Activated CD4-positive, alpha-beta T cell treated with anti-CD3 and anti-CD28 coated beads, Interleukin-2, amount 50 U/mL, for 16 hours (primary cell): ENCODE measurements at regions not wholly inside any gene's neighbourhood (a gene's known extent, or its start where the extent isn't known, plus 50 kb on each side); places are given as distances from the start of the nearest gene placed in this dataset.
"Not testable (repeated sequence)": the region's sequence is repeated elsewhere in the genome, so short reads cannot be mapped to it uniquely, and the experiment has no call there.

Source experiments
- DNase-seq: peaks from one replicate; pipeline ENCODE4 v3.0.0-alpha.2; 2020

GRCh38 chr6:5896476-5897200, 110.1 kb downstream of the NRN1 start:
- no peak for DNase-seq

DNA sequence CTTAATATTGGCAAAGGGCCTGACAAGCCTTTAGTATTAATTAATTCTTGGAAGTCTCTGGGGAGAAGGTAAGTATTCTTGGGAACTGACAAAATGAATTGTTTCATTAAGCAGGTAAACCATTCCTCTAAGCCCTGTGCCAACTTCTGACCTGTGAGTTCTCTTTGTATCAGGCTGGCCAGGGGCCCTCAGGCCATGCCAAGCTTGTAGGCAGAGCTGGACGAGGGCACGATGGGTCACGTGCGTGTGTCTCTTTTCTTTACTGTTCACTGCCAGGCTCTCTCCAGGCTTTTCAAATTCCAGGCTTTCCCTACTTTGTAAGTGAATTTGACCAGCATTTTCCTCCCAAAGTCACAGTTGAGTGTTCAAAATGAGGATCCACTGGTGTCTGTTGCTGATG, 112.4 kb downstream of the NRN1 start:
- no peak for DNase-seq

DNA sequence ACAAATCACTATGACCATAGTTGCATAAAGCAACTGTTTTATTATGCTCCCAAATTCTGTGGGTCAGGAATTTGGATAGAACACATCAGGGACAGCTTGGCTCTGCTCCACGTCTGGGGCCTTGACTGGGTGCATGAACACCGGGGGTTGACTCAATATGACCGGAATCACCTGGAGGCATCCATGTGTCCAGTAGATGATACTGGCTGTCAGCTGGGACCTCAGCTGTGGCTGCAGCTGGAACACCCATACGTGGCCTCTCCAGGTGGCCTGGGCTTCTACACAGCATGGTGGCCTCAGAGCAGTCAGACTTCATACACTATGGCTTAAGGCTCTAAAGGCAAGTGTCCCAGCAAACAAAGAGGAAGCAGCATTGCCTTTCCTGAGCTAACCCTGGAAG, 113.4 kb downstream of the NRN1 start:
- no peak for DNase-seq

DNA sequence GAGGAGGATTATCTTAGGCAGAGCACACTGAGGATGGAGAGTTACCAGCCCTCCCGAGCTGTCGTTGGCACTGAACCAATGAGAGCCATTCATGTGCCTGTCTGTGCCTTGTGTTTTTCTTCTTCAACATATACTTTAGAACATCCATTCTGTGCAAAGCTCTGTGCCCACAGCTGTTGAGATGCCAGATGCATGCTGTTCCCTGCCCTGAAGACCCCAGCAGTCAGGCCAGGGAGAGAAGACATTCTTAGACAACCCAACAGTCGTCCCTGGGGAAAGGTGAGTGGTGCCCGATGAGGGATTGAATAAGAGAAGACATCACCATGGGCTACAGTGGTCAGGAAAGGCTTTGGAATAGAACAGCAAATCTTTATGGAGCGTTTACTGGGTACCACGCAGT, 114.1 kb downstream of the NRN1 start:
- DNase-seq, result no peak

DNA sequence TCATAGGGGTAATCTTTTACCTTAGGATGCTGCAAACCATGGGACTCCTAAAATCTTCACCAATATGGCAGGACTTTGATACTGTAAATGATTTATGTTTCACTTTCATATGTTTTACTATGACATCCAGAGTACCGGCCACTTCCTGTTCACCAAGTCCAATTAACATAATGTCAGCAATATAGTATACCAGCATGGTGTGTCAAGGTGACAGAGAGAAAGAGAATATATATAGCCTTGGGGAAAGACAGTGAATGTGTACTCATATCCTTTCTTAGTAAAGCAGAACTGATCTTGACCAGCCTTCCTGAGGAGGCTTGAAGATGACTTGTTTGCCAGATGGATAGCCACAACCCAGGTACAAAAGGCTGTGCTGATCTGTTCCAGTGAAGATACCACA, 127.9 kb downstream of the NRN1 start:
- no peak for DNase-seq

DNA sequence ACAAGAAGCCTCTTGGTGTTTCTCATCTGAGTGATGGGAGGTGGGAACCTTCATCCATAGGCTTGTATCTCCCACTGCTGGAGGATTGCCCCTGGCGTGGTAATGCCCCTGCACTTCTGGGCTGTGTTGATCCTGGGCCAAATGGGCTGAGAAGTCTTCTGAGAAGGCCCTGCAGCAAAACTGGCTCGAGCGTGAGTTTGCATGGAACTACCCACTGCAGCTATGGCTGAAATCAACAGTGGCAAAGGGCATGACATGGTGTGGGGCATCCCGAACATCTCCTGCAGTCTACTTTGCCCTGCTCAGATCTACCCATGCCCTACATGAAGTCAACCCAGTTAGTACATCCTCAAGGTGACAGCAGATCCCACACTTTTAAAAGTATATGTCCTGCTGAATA, 130.6 kb downstream of the NRN1 start:
- no peak for DNase-seq

DNA sequence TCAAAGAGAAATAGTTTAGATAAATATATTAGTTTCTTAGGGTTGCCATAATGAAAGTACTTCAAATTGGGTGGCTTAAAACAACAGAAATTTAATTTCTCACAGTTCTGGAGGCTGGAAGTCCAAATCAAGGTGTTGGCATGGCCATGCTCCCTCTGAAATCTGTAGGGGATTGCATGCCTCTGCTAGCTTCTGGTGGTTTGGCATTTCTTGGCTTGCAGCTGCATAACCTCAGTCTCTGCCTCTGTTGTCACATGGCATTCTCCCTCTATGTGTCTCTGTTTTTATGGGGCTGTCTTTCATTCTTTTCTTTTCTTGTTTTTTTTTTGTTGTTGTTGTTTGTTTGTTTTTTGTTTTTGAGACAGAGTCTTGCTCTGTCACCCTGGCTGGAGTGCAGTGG, 132.7 kb downstream of the NRN1 start:
- not testable (repeated sequence) for DNase-seq

GRCh38 chr6:5871296-5871695, 135.4 kb downstream of the NRN1 start:
- peak; percentile 40 for DNase-seq

DNA sequence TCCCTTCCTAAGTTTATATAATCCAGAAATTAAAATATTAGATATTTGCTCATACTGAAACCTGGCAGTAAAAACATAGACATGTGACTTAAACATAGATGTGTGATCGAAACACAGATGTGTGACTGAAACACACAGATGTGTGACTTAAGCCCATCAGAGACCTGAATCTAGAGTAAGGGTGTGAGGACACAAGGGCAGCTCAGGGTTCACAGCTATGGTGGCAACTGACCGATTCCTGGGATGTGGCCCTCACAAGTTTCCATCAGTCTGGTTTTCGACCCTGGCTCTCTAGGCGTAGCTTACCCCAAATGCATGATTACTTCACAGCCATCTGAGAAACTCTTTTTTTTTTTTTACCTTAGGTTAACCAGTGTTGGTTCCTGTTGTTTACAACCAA, 137.0 kb downstream of the NRN1 start:
- DNase-seq, result no peak

DNA sequence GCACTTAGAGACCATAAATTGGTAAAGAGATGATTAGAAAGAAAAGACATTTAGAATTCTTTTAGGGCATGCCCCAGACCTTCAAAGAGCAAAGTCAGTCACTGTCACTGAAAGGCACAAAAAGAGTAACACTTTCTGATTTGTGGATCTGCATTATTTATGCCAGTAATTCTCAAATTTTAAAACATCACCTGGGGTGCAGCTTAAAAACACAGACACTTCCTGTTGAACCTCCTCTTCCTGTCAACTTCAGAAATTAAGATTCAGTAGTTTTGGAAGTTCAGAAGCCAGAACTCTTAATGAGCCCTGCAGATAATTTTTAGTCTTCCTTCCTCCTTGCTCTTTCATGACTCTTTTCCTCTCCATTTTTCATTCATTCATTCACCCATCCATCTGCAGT, 137.5 kb downstream of the NRN1 start:
- no peak for DNase-seq

GRCh38 chr6:5866547-5867051, 140.1 kb downstream of the NRN1 start:
- peak; percentile 16 for DNase-seq

- DNase-seq, result no peak
Observed at GRCh38 chr6:5865506-5866031, 141.2 kb downstream of the NRN1 start.

DNA sequence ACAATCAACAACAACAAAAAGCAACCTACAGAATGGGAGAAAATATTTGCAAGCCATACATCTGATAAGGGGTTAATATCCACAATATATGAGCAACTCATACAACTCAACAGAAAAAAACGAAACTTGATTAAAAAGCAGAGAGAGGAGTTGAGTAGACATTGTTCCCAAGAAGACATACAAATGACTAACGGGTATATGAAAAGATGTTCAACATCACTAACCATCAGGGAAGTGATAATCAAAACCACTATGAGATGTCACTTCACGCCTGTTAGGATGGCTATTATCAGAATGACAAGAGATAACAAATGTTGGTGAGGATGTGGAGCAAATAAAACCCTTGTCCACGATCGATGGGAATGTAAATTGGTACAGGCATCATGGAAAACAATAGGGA, 145.9 kb downstream of the NRN1 start:
- no peak for DNase-seq

GRCh38 chr6:5855787-5856470, 150.8 kb downstream of the NRN1 start:
- DNase-seq, result no peak

- DNase-seq, result no peak
Observed at GRCh38 chr6:5854899-5855298, 151.8 kb downstream of the NRN1 start.

GRCh38 chr6:5851261-5851757, 155.4 kb downstream of the NRN1 start:
- peak; percentile 61 for DNase-seq

- no peak for DNase-seq
Observed at GRCh38 chr6:5850848-5851255, 155.9 kb downstream of the NRN1 start.

DNA sequence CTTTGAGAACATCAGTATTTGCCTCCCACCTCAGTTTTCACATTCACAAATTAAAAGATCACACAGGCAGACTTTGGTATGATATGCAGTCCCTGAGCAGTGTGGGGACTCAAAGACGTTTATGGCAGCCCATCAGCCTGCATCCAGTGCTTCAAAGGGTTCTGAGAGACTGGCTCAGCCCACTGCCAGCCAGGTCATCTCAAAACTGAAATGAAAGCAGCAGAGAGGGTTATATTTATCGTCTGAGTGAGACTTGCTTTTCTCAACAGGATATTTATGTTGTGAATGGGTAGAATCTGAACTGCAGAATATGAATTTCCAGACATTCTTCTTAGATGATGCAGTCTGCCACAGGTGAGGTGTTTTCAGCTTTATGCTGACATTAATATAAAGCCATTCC, 159.8 kb downstream of the NRN1 start:
- no peak for DNase-seq

GRCh38 chr6:5846335-5846734, 160.4 kb downstream of the NRN1 start:
- no peak for DNase-seq

DNA sequence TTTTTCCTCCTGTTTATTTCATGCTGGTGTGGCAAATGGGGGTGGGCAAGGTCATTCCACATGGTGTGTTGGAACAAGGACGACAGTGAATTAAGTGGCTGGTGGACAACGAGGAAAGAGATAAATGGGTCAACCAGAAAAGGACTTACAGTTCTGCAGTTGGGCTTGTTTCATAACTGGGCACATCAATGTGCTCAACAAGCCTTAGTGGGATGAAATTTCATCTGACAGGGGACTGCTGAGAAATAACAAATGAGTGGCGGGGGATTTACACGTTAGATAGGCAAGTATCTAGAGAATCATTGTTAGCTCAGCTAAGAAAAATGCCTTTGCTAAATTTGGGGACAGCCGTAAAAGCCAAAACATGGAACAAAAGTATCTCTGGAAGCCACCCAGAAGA, 163.6 kb downstream of the NRN1 start:
- DNase-seq, result no peak

GRCh38 chr6:5840734-5841390, 165.9 kb downstream of the NRN1 start:
- no peak for DNase-seq

DNA sequence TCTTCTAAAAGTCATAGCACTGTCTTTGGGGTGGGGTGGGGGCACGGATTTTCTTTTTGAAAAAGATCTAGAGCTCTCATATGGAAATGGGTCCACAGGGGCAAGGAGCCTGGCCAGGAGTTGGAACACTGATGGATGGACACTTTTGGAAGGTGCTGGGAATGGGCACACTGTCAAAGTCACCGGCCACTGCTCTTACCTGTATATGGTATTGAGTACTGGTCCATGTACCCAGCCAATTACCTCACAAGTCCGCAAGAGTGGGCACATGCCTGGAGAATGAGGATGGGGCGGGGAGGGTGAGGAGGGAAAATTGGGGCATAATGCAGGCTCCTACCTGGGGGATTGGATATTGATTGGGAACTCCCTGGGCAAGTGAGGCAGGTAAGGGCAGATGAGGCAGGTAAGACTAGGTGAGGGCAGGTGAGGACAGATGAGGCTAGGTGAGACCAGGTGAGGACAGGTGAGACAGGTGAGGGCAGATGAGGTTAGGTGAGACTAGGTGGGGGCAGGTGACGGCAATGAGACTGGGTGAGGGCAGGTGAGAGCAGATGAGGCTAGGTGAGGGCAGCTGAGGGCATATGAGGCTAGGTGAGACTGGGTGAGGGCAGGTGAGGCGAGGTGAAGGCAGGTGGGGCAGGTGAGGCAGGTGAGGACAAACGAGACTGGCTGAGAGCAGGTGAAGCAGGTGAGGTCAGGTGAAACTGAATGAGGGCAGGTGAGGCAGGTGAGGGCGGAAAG, 167.9 kb downstream of the NRN1 start:
- DNase-seq, result no peak

DNA sequence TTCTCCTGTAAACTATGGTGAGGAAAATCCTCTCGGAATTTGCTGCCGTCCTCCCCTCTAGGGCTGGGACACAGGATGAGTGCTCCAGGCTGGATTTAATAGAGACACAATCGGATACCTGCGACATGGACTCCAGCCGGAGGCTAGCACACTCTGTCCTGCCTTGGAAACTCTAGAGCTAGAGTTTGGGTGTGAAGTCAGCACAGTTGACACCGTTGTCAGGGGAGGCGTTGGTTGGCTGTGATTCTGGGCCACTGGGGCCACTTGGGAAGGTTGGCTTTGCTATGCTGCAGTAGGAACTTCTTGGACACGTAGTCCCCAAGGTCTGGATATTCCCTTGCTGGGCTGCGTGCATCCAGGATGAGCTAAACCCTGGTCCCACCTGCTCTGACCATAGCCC, 169.4 kb downstream of the NRN1 start:
- no peak for DNase-seq
